ENCODE measurements at regions not wholly inside any gene's neighbourhood (a gene's known extent, or its start where the extent isn't known, plus 50 kb on each side); places are given as distances from the start of the nearest gene placed in this dataset.

GRCh38 chr5:17411436-17412402 is 86.3 kb upstream of the TAF11L2 start:
- no peak overlapping the region for H2AFZ ChIP-seq (ENCODE audit: insufficient read depth, low read depth, low read length, poor library complexity, severe bottlenecking)

More at GRCh38 chr5:17411436-17412402, 86.3 kb upstream of the TAF11L2 start:
- no peak for ATAC-seq (ENCODE audit: low read depth)
- Histone ChIP-seq H4K20me1 (ENCODE audit: control insufficient read depth, insufficient read depth, low read length, poor library complexity, severe bottlenecking) (no peaks in the 10 kb centered on the region), H3K4me1 (ENCODE audit: control insufficient read depth in 2 of 2, insufficient read depth in 2 of 2, low read length in 2 of 2) (peaks cover 5 to 7% of the 10 kb centered on the region in 2 donors), H3K79me2 (ENCODE audit: control insufficient read depth, insufficient read depth, low read length) (no peaks in the 10 kb centered on the region), H3K36me3 (replicated peaks in 1 of 2; ENCODE audit: control extremely low read depth in 1 of 2, control insufficient read depth in 1 of 2, extremely low read depth in 1 of 2, insufficient read depth in 2 of 2, low read length in 1 of 2) (no peaks in the 10 kb centered on the region), H3K4me2 (replicated peaks; ENCODE audit: low read depth, low read length, poor library complexity, severe bottlenecking) (no peak overlapping the region), H3K4me3 (ENCODE audit: control extremely low read depth in 1 of 5, extremely low read depth in 1 of 5, insufficient read depth in 1 of 5, low read depth in 2 of 5, low read length in 4 of 5) (no peak overlapping the region), H3K9me3 (ENCODE audit: control extremely low read depth in 1 of 3, control insufficient read depth in 2 of 3, insufficient read depth in 1 of 3, low read length in 2 of 3) (peaks cover 0 to 3% (median 0%) of the 10 kb centered on the region in 3 donors), H3K9ac (ENCODE audit: low read length) (no peak overlapping the region), H3K27me3 (replicated peaks in 1 of 4; ENCODE audit: control extremely low read depth in 1 of 4, control insufficient read depth in 3 of 4, insufficient read depth in 4 of 4, low read length in 3 of 4) (no peaks in the 10 kb centered on the region), H3K27ac (ENCODE audit: low read length in 2 of 2) (no peak overlapping the region)
- peaks cover 8% of the 10 kb centered on the region for H3K4me1 Mint-ChIP-seq
- ChIA-PET CTCF (interaction anchor here (0.9 kb wide), 1 partner anchor 195 kb away, joined by 4 read pairs; no protein-coding TSS in a partner anchor), POLR2A (no interaction called here)
- H3K4me3 Mint-ChIP-seq: no peak overlapping the region
- DNase-seq: no peak
- H3K27me3 Mint-ChIP-seq: peaks cover 3% of the 10 kb centered on the region
- intact Hi-C loops (cut with micrococcal nuclease): no loop called here
- TF ChIP-seq EZH2 (IDR thresholded peaks at IDR 0.05; ENCODE audit: borderline replicate concordance, insufficient read depth, low read depth, low read length, poor library complexity, severe bottlenecking) (no peak), CTCF (IDR thresholded peaks at IDR 0.05) (no peak)
- 92% methylated on average over 6 of the region's 11 CpGs for WGBS (ENCODE audit: insufficient coverage)
- H3K9me3 Mint-ChIP-seq (ENCODE audit: insufficient read depth): no peaks in the 10 kb centered on the region
- H3K27ac Mint-ChIP-seq: no peak overlapping the region

Measured in B cell (primary cell).